H9 (cell line): ENCODE measurements at regions not wholly inside any gene's neighbourhood (a gene's known extent, or its start where the extent isn't known, plus 50 kb on each side); places are given as distances from the start of the nearest gene placed in this dataset.

Source experiments
- DNase-seq: peaks from one replicate; pipeline ENCODE4 v3.0.0-alpha.2; 2017
- H2AFZ ChIP-seq: one replicate; pipeline ENCODE4 v1.6.1; 2013; ENCODE audit warnings: mild to moderate bottlenecking, low read length, control low read depth, moderate library complexity
- H2AK5ac ChIP-seq: 2 replicates; pipeline ENCODE4 v1.6.1; 2013; ENCODE audit warnings: low read length, control low read depth, mixed read lengths; ENCODE audit not compliant: insufficient read length
- H2BK120ac ChIP-seq: one replicate; pipeline ENCODE4 v1.6.1; 2013; ENCODE audit warnings: low read depth, mild to moderate bottlenecking, low read length, control low read depth, inconsistent platforms; ENCODE audit not compliant: poor library complexity, severe bottlenecking
- H2BK12ac ChIP-seq: 2 replicates; pipeline ENCODE4 v1.6.1; 2013; ENCODE audit warnings: low read length, control low read depth, mixed read lengths, low read depth; ENCODE audit not compliant: insufficient read length
- H2BK15ac ChIP-seq: 2 replicates; pipeline ENCODE4 v1.6.1; 2013; ENCODE audit warnings: low read depth, low read length, control low read depth
- H2BK20ac ChIP-seq: one replicate; pipeline ENCODE4 v1.6.1; 2013; ENCODE audit warnings: low read depth, mild to moderate bottlenecking, low read length, control low read depth, inconsistent platforms; ENCODE audit not compliant: poor library complexity, severe bottlenecking
- H2BK5ac ChIP-seq: 2 replicates; pipeline ENCODE4 v1.6.1; 2013; ENCODE audit warnings: low read length, control low read depth, mixed read lengths; ENCODE audit not compliant: insufficient read length
- H3K14ac ChIP-seq: 2 replicates; pipeline ENCODE4 v1.6.1; 2013; ENCODE audit warnings: low read length, control low read depth; ENCODE audit not compliant: insufficient read depth
- H3K18ac ChIP-seq: 2 replicates; pipeline ENCODE4 v1.6.1; 2013; ENCODE audit warnings: low read depth, mild to moderate bottlenecking, mixed read lengths, low read length, control low read depth; ENCODE audit not compliant: insufficient read length
- H3K23ac ChIP-seq: 2 replicates; pipeline ENCODE4 v1.6.1; 2013; ENCODE audit warnings: low read length, control low read depth, mixed read lengths, low read depth; ENCODE audit not compliant: insufficient read length
- H3K23me2 ChIP-seq: 2 replicates; pipeline ENCODE4 v1.6.1; 2013; ENCODE audit warnings: low read depth, mild to moderate bottlenecking, mixed read lengths, low read length, control low read depth; ENCODE audit not compliant: insufficient read length, poor library complexity, severe bottlenecking
- H3K27ac ChIP-seq: 2 replicates; pipeline ENCODE4 v1.5.1; 2013; ENCODE audit warnings: low read length, control low read depth, mixed read lengths, low read depth; ENCODE audit not compliant: insufficient read length
- H3K27me3 ChIP-seq: 2 replicates; pipeline ENCODE4 v1.6.1; 2013; ENCODE audit warnings: low read length, control low read depth, inconsistent platforms; ENCODE audit not compliant: insufficient read depth
- H3K4ac ChIP-seq: 2 replicates; pipeline ENCODE4 v1.6.1; 2013; ENCODE audit warnings: low read depth, mild to moderate bottlenecking, control low read depth, inconsistent platforms, low read length, moderate library complexity
- H3K4me1 ChIP-seq: 2 replicates; pipeline ENCODE4 v1.6.1; 2013; ENCODE audit warnings: low read length, control low read depth, inconsistent platforms; ENCODE audit not compliant: insufficient read depth
- H3K4me2 ChIP-seq: 2 replicates; pipeline ENCODE4 v1.6.1; 2013; ENCODE audit warnings: low read length, control low read depth, mixed read lengths; ENCODE audit not compliant: insufficient read length, insufficient read depth
- H3K56ac ChIP-seq: 2 replicates; pipeline ENCODE4 v1.6.1; 2013; ENCODE audit warnings: low read depth, mild to moderate bottlenecking, mixed read lengths, low read length, control low read depth; ENCODE audit not compliant: insufficient read length
- H3K79me1 ChIP-seq: 2 replicates; pipeline ENCODE4 v1.6.1; 2013; ENCODE audit warnings: low read depth, mild to moderate bottlenecking, moderate library complexity, low read length, control low read depth, inconsistent platforms; ENCODE audit not compliant: insufficient read depth, poor library complexity, severe bottlenecking
- H3K79me2 ChIP-seq: 2 replicates; pipeline ENCODE4 v1.6.1; 2013; ENCODE audit warnings: low read length, control low read depth, inconsistent platforms; ENCODE audit not compliant: insufficient read depth
- H3K9ac ChIP-seq: 2 replicates; pipeline ENCODE4 v1.6.1; 2013; ENCODE audit warnings: low read length, control low read depth, mixed read lengths; ENCODE audit not compliant: insufficient read length; ENCODE audit errors: extremely low read depth
- H3K9me3 ChIP-seq: one replicate; pipeline ENCODE4 v1.6.1; 2013; ENCODE audit warnings: low read depth, low read length, inconsistent platforms; ENCODE audit not compliant: control insufficient read depth
- H3T11ph ChIP-seq: one replicate; pipeline ENCODE4 v1.6.1; 2013; ENCODE audit warnings: mild to moderate bottlenecking, low read length, control low read depth, inconsistent platforms
- H4K20me1 ChIP-seq: one replicate; pipeline ENCODE4 v1.6.1; 2013; ENCODE audit not compliant: control insufficient read depth, insufficient read length, insufficient read depth
- H4K5ac ChIP-seq: 2 replicates; pipeline ENCODE4 v1.6.1; 2013; ENCODE audit warnings: low read depth, mild to moderate bottlenecking, mixed read lengths, low read length, control low read depth; ENCODE audit not compliant: insufficient read length
- H4K8ac ChIP-seq: replicated peaks from 2 replicates; pipeline ENCODE4 v1.6.1; 2013; ENCODE audit warnings: low read length, control low read depth, mixed read lengths, low read depth; ENCODE audit not compliant: insufficient read length
- H4K91ac ChIP-seq: 2 replicates; pipeline ENCODE4 v1.6.1; 2013; ENCODE audit warnings: low read depth, mild to moderate bottlenecking, moderate library complexity, mixed read lengths, low read length, control low read depth; ENCODE audit not compliant: insufficient read length
- H3K27ac Mint-ChIP-seq, 3 experiments: 2 replicates in 2 of 3; 3 replicates in 1 of 3; pipeline ENCODE4 v1.8.0; 2020 to 2021; ENCODE audit warnings: mixed read lengths in 3 of 3, mild to moderate bottlenecking in 1 of 3, moderate library complexity in 1 of 3
- H3K27me3 Mint-ChIP-seq: 2 replicates; pipeline ENCODE4 v1.8.0; 2021; ENCODE audit warnings: low read depth, mild to moderate bottlenecking, moderate library complexity, mixed read lengths
- H3K36me3 Mint-ChIP-seq, 3 experiments: 2 replicates in 2 of 3; 3 replicates in 1 of 3; pipeline ENCODE4 v1.8.0; 2020 to 2021; ENCODE audit warnings: low read depth in 3 of 3, mixed read lengths in 3 of 3; ENCODE audit not compliant: insufficient read depth in 1 of 3
- H3K4me1 Mint-ChIP-seq, 2 experiments: 2 replicates each; pipeline ENCODE4 v1.8.0; 2020; ENCODE audit warnings: mixed read lengths in 2 of 2
- H3K4me3 Mint-ChIP-seq, 2 experiments: 2 replicates in 1 of 2; 3 replicates in 1 of 2; pipeline ENCODE4 v1.8.0; 2020 to 2021; ENCODE audit warnings: mild to moderate bottlenecking in 2 of 2, mixed read lengths in 2 of 2, moderate library complexity in 1 of 2
- H3K9me3 Mint-ChIP-seq, 2 experiments: 2 replicates in 1 of 2; 3 replicates in 1 of 2; pipeline ENCODE4 v1.8.0; 2020; ENCODE audit warnings: mild to moderate bottlenecking in 2 of 2, mixed read lengths in 2 of 2, moderate library complexity in 1 of 2
- CTCF ChIP-seq: fragments of 200-600 bp; sonication (generic); conservative IDR thresholded peaks from 3 replicates; pipeline ENCODE4 v1.8.0; 2021; ENCODE audit warnings: antibody characterized with exemption, mild to moderate bottlenecking
- WGBS: extraction: QIAGEN DNeasy Blood & Tissue Kit; methylation state at CpG from one replicate; pipeline ENCODE4 v1.1.7; 2013; ENCODE audit warnings: missing lambda C conversion rate, low lambda C conversion rate, mixed read lengths; ENCODE audit not compliant: insufficient read length; ENCODE audit errors: extremely low coverage; 5-methylcytosine and 5-hydroxymethylcytosine counted together

GRCh38 chr9:26773056-26773455 lies 119.5 kb downstream of the CAAP1 start:
- H3K4me3 Mint-ChIP-seq = no peak overlapping the region
- Histone ChIP-seq H3K79me1 (no peaks in the 10 kb centered on the region), H2BK12ac (no peak overlapping the region), H3K56ac (no peak overlapping the region), H2AFZ (no peak overlapping the region), H2BK120ac (no peak overlapping the region), H3K23me2 (no peaks in the 10 kb centered on the region), H3K14ac (no peak overlapping the region), H4K91ac (no peak overlapping the region), H2AK5ac (no peak overlapping the region), H3K18ac (no peak overlapping the region), H3K27ac (no peak overlapping the region), H2BK20ac (no peak overlapping the region), H3T11ph (no peak overlapping the region), H4K8ac (no peak overlapping the region), H2BK15ac (no peak overlapping the region), H3K9ac (no peak overlapping the region), H3K4me1 (no peaks in the 10 kb centered on the region), H3K4ac (no peak overlapping the region), H3K27me3 (no peaks in the 10 kb centered on the region), H3K9me3 (no peaks in the 10 kb centered on the region), H3K4me2 (no peak overlapping the region), H3K23ac (no peak overlapping the region), H2BK5ac (no peak overlapping the region), H4K5ac (no peak overlapping the region), H4K20me1 (no peaks in the 10 kb centered on the region), H3K79me2 (no peaks in the 10 kb centered on the region)
- TF ChIP-seq CTCF = no peak
- no peak overlapping the region for H3K27ac Mint-ChIP-seq
- DNase-seq = no peak
- WGBS = 100% methylated on average over 1 of the region's 4 CpGs
- no peaks in the 10 kb centered on the region for H3K36me3 Mint-ChIP-seq
- no peaks in the 10 kb centered on the region; the same call in 1 of the 2 replicates for H3K27me3 Mint-ChIP-seq
- peaks cover 2 to 3% of the 10 kb centered on the region in 2 experiments; a peak in 3 of 4 replicates for H3K4me1 Mint-ChIP-seq
- no peaks in the 10 kb centered on the region for H3K9me3 Mint-ChIP-seq
